NCI-H1048 (cell line): ENCODE measurements at regions not wholly inside any gene's neighbourhood (a gene's known extent, or its start where the extent isn't known, plus 50 kb on each side); places are given as distances from the start of the nearest gene placed in this dataset.

Experiments used
- DNase-seq: peaks from one replicate; lab custom pipeline; 2025; lab: John Stamatoyannopoulos, UW

- DNase-seq, result no peak
Observed at GRCh38 chr2:234306426-234307173, 190.3 kb downstream of the ARL4C start.

GRCh38 chr2:234305846-234306245 lies 191.0 kb downstream of the ARL4C start:
- DNase-seq, result no peak

- DNase-seq, result no peak
Observed at GRCh38 chr2:234304950-234305349, 191.9 kb downstream of the ARL4C start.

- no peak for DNase-seq
Observed at GRCh38 chr2:234302664-234302991, 194.3 kb downstream of the ARL4C start.

- DNase-seq, result no peak
Observed at GRCh38 chr2:234300932-234301823, 195.7 kb downstream of the ARL4C start.

- no peak for DNase-seq
Observed at GRCh38 chr2:234300391-234300925, 196.4 kb downstream of the ARL4C start.

- DNase-seq, result no peak
Observed at GRCh38 chr2:234298918-234299317, 198.0 kb downstream of the ARL4C start.

GRCh38 chr2:234296991-234297390 lies 199.9 kb downstream of the ARL4C start:
- no peak for DNase-seq

GRCh38 chr2:234293973-234294372 lies 202.9 kb downstream of the ARL4C start:
- DNase-seq, result no peak

GRCh38 chr2:234292962-234293243 lies 204.0 kb downstream of the ARL4C start:
- no peak for DNase-seq

- no peak for DNase-seq
Observed at GRCh38 chr2:234292205-234292961, 204.5 kb downstream of the ARL4C start.

- DNase-seq, result no peak
Observed at GRCh38 chr2:234291765-234292204, 205.1 kb downstream of the ARL4C start.

GRCh38 chr2:234290671-234291070 lies 206.2 kb downstream of the ARL4C start:
- DNase-seq, result no peak

GRCh38 chr2:234289834-234290590 lies 206.9 kb downstream of the ARL4C start:
- DNase-seq, result no peak

GRCh38 chr2:234288974-234289455 lies 207.9 kb downstream of the ARL4C start:
- DNase-seq, result peak; percentile 36

GRCh38 chr2:234287650-234288049 lies 209.2 kb downstream of the ARL4C start:
- no peak for DNase-seq

GRCh38 chr2:234286956-234287355 lies 209.9 kb downstream of the ARL4C start:
- no peak for DNase-seq

- no peak for DNase-seq
Observed at GRCh38 chr2:234286118-234286598, 210.7 kb downstream of the ARL4C start.

GRCh38 chr2:234285541-234285940 lies 211.3 kb downstream of the ARL4C start:
- DNase-seq, result no peak

GRCh38 chr2:234279637-234280036 lies 217.2 kb downstream of the ARL4C start:
- no peak for DNase-seq

- DNase-seq, result no peak
Observed at GRCh38 chr2:234278556-234279255, 218.2 kb downstream of the ARL4C start.
